ENCODE measurements at regions not wholly inside any gene's neighbourhood (a gene's known extent, or its start where the extent isn't known, plus 50 kb on each side); places are given as distances from the start of the nearest gene placed in this dataset.
"Not testable (repeated sequence)": the region's sequence is repeated elsewhere in the genome, so short reads cannot be mapped to it uniquely, and the experiment has no call there.

DNA sequence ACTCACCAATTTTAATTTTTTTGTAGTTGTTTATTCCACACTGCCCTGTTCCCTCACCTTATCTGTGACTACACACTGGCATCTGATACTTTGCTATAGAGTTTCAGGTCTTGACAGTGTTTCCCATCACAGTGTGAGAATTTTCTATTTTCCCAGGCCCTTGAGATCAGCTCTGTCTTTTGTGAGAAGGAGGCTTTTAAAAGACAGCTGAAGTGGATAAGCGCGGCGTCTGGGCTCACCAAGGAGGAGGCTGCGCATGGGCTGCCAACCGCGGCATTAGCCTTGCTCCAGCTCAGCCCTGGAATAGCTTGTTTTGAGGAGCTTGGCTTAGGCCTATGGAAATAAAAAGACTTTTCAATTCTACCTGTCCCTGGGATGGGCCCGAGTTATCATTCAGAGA lies 181.3 kb downstream of the RMST start:
- no peaks in the 10 kb centered on the region for H3K27me3 ChIP-seq (replicated peaks; ENCODE audit: insufficient read depth)
- no peak overlapping the region for H3K27ac ChIP-seq
- H3K4me3 ChIP-seq: no peak overlapping the region
- no peaks in the 10 kb centered on the region for H3K4me1 ChIP-seq (replicated peaks)
- WGBS: 89% methylated on average over 7 of the region's 7 CpGs
- no peak for DNase-seq (ENCODE audit: low spot score)
- no peaks in the 10 kb centered on the region for H3K9me3 ChIP-seq
- intact Hi-C loops (cut with DNase I): no loop called here
- H3K36me3 ChIP-seq: no peaks in the 10 kb centered on the region
- no peak for TF ChIP-seq POLR2A (IDR thresholded peaks at IDR 0.05)
- TF ChIP-seq POLR2AphosphoS5 (IDR thresholded peaks at IDR 0.05): no peak
- TF ChIP-seq, protein P1, sequence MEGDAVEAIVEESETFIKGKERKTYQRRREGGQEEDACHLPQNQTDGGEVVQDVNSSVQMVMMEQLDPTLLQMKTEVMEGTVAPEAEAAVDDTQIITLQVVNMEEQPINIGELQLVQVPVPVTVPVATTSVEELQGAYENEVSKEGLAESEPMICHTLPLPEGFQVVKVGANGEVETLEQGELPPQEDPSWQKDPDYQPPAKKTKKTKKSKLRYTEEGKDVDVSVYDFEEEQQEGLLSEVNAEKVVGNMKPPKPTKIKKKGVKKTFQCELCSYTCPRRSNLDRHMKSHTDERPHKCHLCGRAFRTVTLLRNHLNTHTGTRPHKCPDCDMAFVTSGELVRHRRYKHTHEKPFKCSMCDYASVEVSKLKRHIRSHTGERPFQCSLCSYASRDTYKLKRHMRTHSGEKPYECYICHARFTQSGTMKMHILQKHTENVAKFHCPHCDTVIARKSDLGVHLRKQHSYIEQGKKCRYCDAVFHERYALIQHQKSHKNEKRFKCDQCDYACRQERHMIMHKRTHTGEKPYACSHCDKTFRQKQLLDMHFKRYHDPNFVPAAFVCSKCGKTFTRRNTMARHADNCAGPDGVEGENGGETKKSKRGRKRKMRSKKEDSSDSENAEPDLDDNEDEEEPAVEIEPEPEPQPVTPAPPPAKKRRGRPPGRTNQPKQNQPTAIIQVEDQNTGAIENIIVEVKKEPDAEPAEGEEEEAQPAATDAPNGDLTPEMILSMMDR (IDR thresholded peaks at IDR 0.05): no peak

DNA sequence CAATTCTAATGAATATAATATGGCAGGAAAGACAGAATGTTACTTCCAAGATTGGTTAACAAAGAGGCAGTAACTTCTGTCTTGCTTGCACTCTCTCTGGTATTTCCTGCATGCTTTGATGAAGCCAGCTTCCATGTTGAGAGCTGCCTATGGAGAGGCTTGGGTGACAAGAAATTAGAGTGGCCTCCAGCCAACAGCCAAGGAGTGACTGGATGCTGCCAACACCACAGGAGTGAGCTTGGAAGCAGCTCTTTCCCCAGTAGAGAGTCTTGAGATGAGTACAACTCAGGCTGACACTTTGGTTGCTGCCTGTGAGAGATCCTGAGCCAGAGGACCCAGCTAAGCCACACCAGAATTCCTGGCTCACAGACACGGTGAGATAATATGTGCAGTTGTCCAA lies 183.1 kb downstream of the RMST start:
- no peak for DNase-seq (ENCODE audit: low spot score)
- intact Hi-C loops (cut with DNase I): no loop called here
- WGBS: 86% methylated on average over 1 of the region's 1 CpG

GRCh38 chr12:97647142-97647541 lies 184.5 kb downstream of the RMST start:
- 98% methylated on average over 1 of the region's 1 CpG for WGBS
- intact Hi-C loops (cut with DNase I): no loop called here

More for the DNA sequence above, 183.1 kb downstream of the RMST start:
- no peaks in the 10 kb centered on the region for H3K36me3 ChIP-seq
- no peak overlapping the region for H3K4me3 ChIP-seq
- H3K27ac ChIP-seq: no peak overlapping the region
- TF ChIP-seq POLR2A (IDR thresholded peaks at IDR 0.05) (no peak), POLR2AphosphoS5 (IDR thresholded peaks at IDR 0.05) (no peak)
- no peaks in the 10 kb centered on the region for H3K27me3 ChIP-seq (replicated peaks; ENCODE audit: insufficient read depth)
- H3K4me1 ChIP-seq (replicated peaks): no peaks in the 10 kb centered on the region
- no peaks in the 10 kb centered on the region for H3K9me3 ChIP-seq

DNA sequence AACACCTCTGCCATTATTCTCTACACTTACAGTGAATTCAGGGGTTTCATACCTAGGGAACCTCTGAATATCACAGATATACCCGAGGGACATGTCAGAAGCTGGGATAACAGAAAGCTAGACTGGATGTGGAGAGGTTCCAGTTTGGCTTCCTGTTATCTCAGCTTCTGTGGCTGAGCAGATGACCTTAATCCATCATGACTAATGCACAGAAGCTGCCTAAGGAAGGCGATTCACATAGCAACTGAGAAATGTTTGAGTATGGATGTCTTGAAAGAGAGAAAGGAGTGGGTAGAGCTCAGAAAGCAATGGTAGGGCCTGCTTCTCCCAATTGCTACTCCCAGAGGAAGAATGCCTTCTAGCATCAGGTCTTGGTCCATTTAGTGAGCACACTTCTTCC lies 187.6 kb downstream of the RMST start:
- Histone ChIP-seq H3K27me3 (replicated peaks; ENCODE audit: insufficient read depth) (no peaks in the 10 kb centered on the region), H3K9me3 (no peaks in the 10 kb centered on the region), H3K4me3 (no peak overlapping the region), H3K27ac (no peak overlapping the region), H3K4me1 (replicated peaks) (no peaks in the 10 kb centered on the region), H3K36me3 (no peaks in the 10 kb centered on the region)
- 74% methylated on average over 2 of the region's 2 CpGs for WGBS
- intact Hi-C loops (cut with DNase I): no loop called here
- no peak for DNase-seq (ENCODE audit: low spot score)
- TF ChIP-seq, protein P1 (IDR thresholded peaks at IDR 0.05): no peak
- TF ChIP-seq POLR2A (IDR thresholded peaks at IDR 0.05) (no peak), POLR2AphosphoS5 (IDR thresholded peaks at IDR 0.05) (no peak)

More at GRCh38 chr12:97647142-97647541, 184.5 kb downstream of the RMST start:
- Histone ChIP-seq H3K27ac (no peak overlapping the region), H3K4me3 (no peak overlapping the region), H3K27me3 (replicated peaks; ENCODE audit: insufficient read depth) (no peaks in the 10 kb centered on the region), H3K9me3 (no peaks in the 10 kb centered on the region), H3K36me3 (no peaks in the 10 kb centered on the region), H3K4me1 (replicated peaks) (no peaks in the 10 kb centered on the region)
- DNase-seq (ENCODE audit: low spot score): no peak
- TF ChIP-seq POLR2AphosphoS5 (IDR thresholded peaks at IDR 0.05) (no peak), POLR2A (IDR thresholded peaks at IDR 0.05) (no peak)
- TF ChIP-seq, protein P1 (IDR thresholded peaks at IDR 0.05): no peak

DNA sequence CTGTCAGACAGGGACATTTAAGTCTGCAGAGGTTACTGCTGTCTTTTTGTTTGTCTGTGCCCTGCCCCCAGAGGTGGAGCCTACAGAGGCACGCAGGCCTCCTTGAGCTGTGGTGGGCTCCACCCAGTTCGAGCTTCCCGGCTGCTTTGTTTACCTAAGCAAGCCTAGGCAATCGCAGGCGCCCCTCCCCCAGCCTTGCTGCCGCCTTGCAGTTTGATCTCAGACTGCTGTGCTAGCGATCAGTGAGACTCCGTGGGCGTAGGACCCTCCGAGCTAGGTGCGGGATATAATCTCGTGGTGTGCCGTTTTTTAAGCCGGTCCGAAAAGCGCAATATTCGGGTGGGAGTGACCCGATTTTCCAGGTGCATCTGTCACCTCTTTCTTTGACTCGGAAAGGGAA lies 193.9 kb downstream of the RMST start:
- intact Hi-C loops (cut with DNase I); H3K36me3 ChIP-seq; H3K4me1 ChIP-seq (replicated peaks); H3K27ac ChIP-seq; H3K9me3 ChIP-seq; DNase-seq (ENCODE audit: low spot score); H3K4me3 ChIP-seq; H3K27me3 ChIP-seq (replicated peaks; ENCODE audit: insufficient read depth): not testable (repeated sequence)
- WGBS: 86% methylated on average over 16 of the region's 19 CpGs

GRCh38 chr12:97659117-97659880 lies 196.7 kb downstream of the RMST start:
- no peaks in the 10 kb centered on the region for H3K9me3 ChIP-seq
- intact Hi-C loops (cut with DNase I): no loop called here
- DNase-seq (ENCODE audit: low spot score): no peak
- H3K36me3 ChIP-seq: no peaks in the 10 kb centered on the region
- H3K27me3 ChIP-seq (replicated peaks; ENCODE audit: insufficient read depth): no peaks in the 10 kb centered on the region
- 71% methylated on average over 3 of the region's 3 CpGs for WGBS
- no peaks in the 10 kb centered on the region for H3K4me1 ChIP-seq (replicated peaks)
- no peak overlapping the region for H3K27ac ChIP-seq
- H3K4me3 ChIP-seq: no peak overlapping the region
- no peak for TF ChIP-seq POLR2A (IDR thresholded peaks at IDR 0.05)
- TF ChIP-seq, protein P1 (IDR thresholded peaks at IDR 0.05): no peak
- no peak for TF ChIP-seq POLR2AphosphoS5 (IDR thresholded peaks at IDR 0.05)
